ENCODE measurements at regions not wholly inside any gene's neighbourhood (a gene's known extent, or its start where the extent isn't known, plus 50 kb on each side); places are given as distances from the start of the nearest gene placed in this dataset.

- no peaks in the 10 kb centered on the region for H3K4me1 ChIP-seq (ENCODE audit: insufficient read depth, insufficient read length)
- H3K4me3 ChIP-seq (ENCODE audit: insufficient read length, low read depth), result no peak overlapping the region
- H3K36me3 ChIP-seq (ENCODE audit: insufficient read depth, insufficient read length, low read length), result no peaks in the 10 kb centered on the region
- H3K9me3 ChIP-seq (ENCODE audit: insufficient read depth, low read length), result no peaks in the 10 kb centered on the region
- H3K27me3 ChIP-seq (ENCODE audit: insufficient read depth, insufficient read length), result no peaks in the 10 kb centered on the region
- TF ChIP-seq SUZ12 (IDR thresholded peaks at IDR 0.05; ENCODE audit: extremely low read depth, insufficient read depth, insufficient read length) (no peak), YY1 (IDR thresholded peaks at IDR 0.05; ENCODE audit: insufficient read depth, insufficient read length) (no peak), ZNF274 (IDR thresholded peaks at IDR 0.05; ENCODE audit: low read depth, low read length) (no peak)
- no peak for DNase-seq (ENCODE audit: low read depth, low spot score)
- H3K9ac ChIP-seq (ENCODE audit: insufficient read length, low read depth), result no peak overlapping the region
Observed at GRCh38 chr1:79190074-79190473, 183.5 kb upstream of the ADGRL4 start.

- H3K9ac ChIP-seq (ENCODE audit: insufficient read length, low read depth), result no peak overlapping the region
- no peak for DNase-seq (ENCODE audit: low read depth, low spot score)
- no peaks in the 10 kb centered on the region for H3K36me3 ChIP-seq (ENCODE audit: insufficient read depth, insufficient read length, low read length)
- H3K4me3 ChIP-seq (ENCODE audit: insufficient read length, low read depth), result no peak overlapping the region
- TF ChIP-seq ZNF274 (IDR thresholded peaks at IDR 0.05; ENCODE audit: low read depth, low read length) (no peak), SUZ12 (IDR thresholded peaks at IDR 0.05; ENCODE audit: extremely low read depth, insufficient read depth, insufficient read length) (no peak), YY1 (IDR thresholded peaks at IDR 0.05; ENCODE audit: insufficient read depth, insufficient read length) (no peak)
- H3K27me3 ChIP-seq (ENCODE audit: insufficient read depth, insufficient read length), result no peaks in the 10 kb centered on the region
- H3K9me3 ChIP-seq (ENCODE audit: insufficient read depth, low read length), result no peaks in the 10 kb centered on the region
- no peaks in the 10 kb centered on the region for H3K4me1 ChIP-seq (ENCODE audit: insufficient read depth, insufficient read length)
Observed at GRCh38 chr1:79188337-79188736, 181.8 kb upstream of the ADGRL4 start.

- Histone ChIP-seq H3K9me3 (ENCODE audit: insufficient read depth, low read length) (no peaks in the 10 kb centered on the region), H3K36me3 (ENCODE audit: insufficient read depth, insufficient read length, low read length) (no peaks in the 10 kb centered on the region), H3K9ac (ENCODE audit: insufficient read length, low read depth) (no peak overlapping the region), H3K4me3 (ENCODE audit: insufficient read length, low read depth) (no peak overlapping the region), H3K27me3 (ENCODE audit: insufficient read depth, insufficient read length) (no peaks in the 10 kb centered on the region), H3K4me1 (ENCODE audit: insufficient read depth, insufficient read length) (no peaks in the 10 kb centered on the region)
- TF ChIP-seq ZNF274 (IDR thresholded peaks at IDR 0.05; ENCODE audit: low read depth, low read length) (no peak), SUZ12 (IDR thresholded peaks at IDR 0.05; ENCODE audit: extremely low read depth, insufficient read depth, insufficient read length) (no peak), YY1 (IDR thresholded peaks at IDR 0.05; ENCODE audit: insufficient read depth, insufficient read length) (no peak)
- DNase-seq (ENCODE audit: low read depth, low spot score), result no peak
Observed at GRCh38 chr1:79186260-79186659, 179.7 kb upstream of the ADGRL4 start.

- H3K4me3 ChIP-seq (ENCODE audit: insufficient read length, low read depth), result no peak overlapping the region
- DNase-seq (ENCODE audit: low read depth, low spot score), result no peak
- no peak for TF ChIP-seq YY1 (IDR thresholded peaks at IDR 0.05; ENCODE audit: insufficient read depth, insufficient read length)
- TF ChIP-seq SUZ12 (IDR thresholded peaks at IDR 0.05; ENCODE audit: extremely low read depth, insufficient read depth, insufficient read length), result no peak
- no peak for TF ChIP-seq ZNF274 (IDR thresholded peaks at IDR 0.05; ENCODE audit: low read depth, low read length)
- no peak overlapping the region for H3K9ac ChIP-seq (ENCODE audit: insufficient read length, low read depth)
- no peaks in the 10 kb centered on the region for H3K9me3 ChIP-seq (ENCODE audit: insufficient read depth, low read length)
- H3K27me3 ChIP-seq (ENCODE audit: insufficient read depth, insufficient read length), result no peaks in the 10 kb centered on the region
- no peaks in the 10 kb centered on the region for H3K4me1 ChIP-seq (ENCODE audit: insufficient read depth, insufficient read length)
- no peaks in the 10 kb centered on the region for H3K36me3 ChIP-seq (ENCODE audit: insufficient read depth, insufficient read length, low read length)
Observed at GRCh38 chr1:79177844-79178243, 171.3 kb upstream of the ADGRL4 start.

- Histone ChIP-seq H3K9ac (ENCODE audit: insufficient read length, low read depth) (no peak overlapping the region), H3K4me1 (ENCODE audit: insufficient read depth, insufficient read length) (no peaks in the 10 kb centered on the region), H3K27me3 (ENCODE audit: insufficient read depth, insufficient read length) (no peaks in the 10 kb centered on the region), H3K4me3 (ENCODE audit: insufficient read length, low read depth) (no peak overlapping the region), H3K36me3 (ENCODE audit: insufficient read depth, insufficient read length, low read length) (no peaks in the 10 kb centered on the region), H3K9me3 (ENCODE audit: insufficient read depth, low read length) (peaks cover 20% of the 10 kb centered on the region)
- TF ChIP-seq YY1 (IDR thresholded peaks at IDR 0.05; ENCODE audit: insufficient read depth, insufficient read length) (no peak), SUZ12 (IDR thresholded peaks at IDR 0.05; ENCODE audit: extremely low read depth, insufficient read depth, insufficient read length) (no peak), ZNF274 (IDR thresholded peaks at IDR 0.05; ENCODE audit: low read depth, low read length) (no peak)
- DNase-seq (ENCODE audit: low read depth, low spot score), result no peak
Observed at GRCh38 chr1:79161077-79161476, 154.5 kb upstream of the ADGRL4 start.

- no peaks in the 10 kb centered on the region for H3K36me3 ChIP-seq (ENCODE audit: insufficient read depth, insufficient read length, low read length)
- H3K9ac ChIP-seq (ENCODE audit: insufficient read length, low read depth), result no peak overlapping the region
- no peaks in the 10 kb centered on the region for H3K4me1 ChIP-seq (ENCODE audit: insufficient read depth, insufficient read length)
- no peak for TF ChIP-seq SUZ12 (IDR thresholded peaks at IDR 0.05; ENCODE audit: extremely low read depth, insufficient read depth, insufficient read length)
- no peak for TF ChIP-seq YY1 (IDR thresholded peaks at IDR 0.05; ENCODE audit: insufficient read depth, insufficient read length)
- no peak for TF ChIP-seq ZNF274 (IDR thresholded peaks at IDR 0.05; ENCODE audit: low read depth, low read length)
- H3K4me3 ChIP-seq (ENCODE audit: insufficient read length, low read depth), result no peak overlapping the region
- no peaks in the 10 kb centered on the region for H3K27me3 ChIP-seq (ENCODE audit: insufficient read depth, insufficient read length)
- no peak for DNase-seq (ENCODE audit: low read depth, low spot score)
- H3K9me3 ChIP-seq (ENCODE audit: insufficient read depth, low read length), result no peaks in the 10 kb centered on the region
Observed at GRCh38 chr1:79155991-79156390, 149.5 kb upstream of the ADGRL4 start.

GRCh38 chr1:79151006-79151796, 144.7 kb upstream of the ADGRL4 start:
- no peak overlapping the region for H3K4me3 ChIP-seq (ENCODE audit: insufficient read length, low read depth)
- no peak for TF ChIP-seq YY1 (IDR thresholded peaks at IDR 0.05; ENCODE audit: insufficient read depth, insufficient read length)
- no peak for TF ChIP-seq SUZ12 (IDR thresholded peaks at IDR 0.05; ENCODE audit: extremely low read depth, insufficient read depth, insufficient read length)
- TF ChIP-seq ZNF274 (IDR thresholded peaks at IDR 0.05; ENCODE audit: low read depth, low read length), result no peak

More at GRCh38 chr1:79151006-79151796, 144.7 kb upstream of the ADGRL4 start:
- H3K4me1 ChIP-seq (ENCODE audit: insufficient read depth, insufficient read length), result no peaks in the 10 kb centered on the region
- no peak overlapping the region for H3K9ac ChIP-seq (ENCODE audit: insufficient read length, low read depth)
- no peak for DNase-seq (ENCODE audit: low read depth, low spot score)
- H3K27me3 ChIP-seq (ENCODE audit: insufficient read depth, insufficient read length), result no peaks in the 10 kb centered on the region
- no peaks in the 10 kb centered on the region for H3K36me3 ChIP-seq (ENCODE audit: insufficient read depth, insufficient read length, low read length)
- H3K9me3 ChIP-seq (ENCODE audit: insufficient read depth, low read length), result no peaks in the 10 kb centered on the region
